ENCODE measurements at regions not wholly inside any gene's neighbourhood (a gene's known extent, or its start where the extent isn't known, plus 50 kb on each side); places are given as distances from the start of the nearest gene placed in this dataset.

GRCh38 chr3:150248116-150248887, 159.8 kb upstream of the TSC22D2 start:
- ChIA-PET POLR2A (no interaction called here), CTCF (interaction anchor here (1.3 kb wide), 1 partner anchor 20 kb away, joined by 4 read pairs; no protein-coding TSS in a partner anchor)
- no peak for DNase-seq (ENCODE audit: extremely low spot score)
- TF ChIP-seq CTCF (IDR thresholded peaks at IDR 0.05; ENCODE audit: control extremely low read depth, extremely low read depth, low read depth, missing control alignments) = no peak

- DNase-seq (ENCODE audit: extremely low spot score) = no peak
- ChIA-PET CTCF (interaction anchor here (2.0 kb wide), 1 partner anchor 10 kb away, joined by 5 read pairs; no protein-coding TSS in a partner anchor), POLR2A (no interaction called here)
- TF ChIP-seq CTCF (IDR thresholded peaks at IDR 0.05; ENCODE audit: control extremely low read depth, extremely low read depth, low read depth, missing control alignments) = no peak
Observed at GRCh38 chr3:150247441-150247840, 160.7 kb upstream of the TSC22D2 start.

GRCh38 chr3:150243466-150243865, 164.6 kb upstream of the TSC22D2 start:
- POLR2A ChIA-PET = no interaction called here
- no peak for DNase-seq (ENCODE audit: extremely low spot score)
- TF ChIP-seq CTCF (IDR thresholded peaks at IDR 0.05; ENCODE audit: control extremely low read depth, extremely low read depth, low read depth, missing control alignments) = no peak
- CTCF ChIA-PET = interaction anchor here (0.7 to 2.1 kb wide), 2 partner anchors 11 to 18 kb away, joined by 3 to 5 read pairs; no protein-coding TSS in a partner anchor

DNA sequence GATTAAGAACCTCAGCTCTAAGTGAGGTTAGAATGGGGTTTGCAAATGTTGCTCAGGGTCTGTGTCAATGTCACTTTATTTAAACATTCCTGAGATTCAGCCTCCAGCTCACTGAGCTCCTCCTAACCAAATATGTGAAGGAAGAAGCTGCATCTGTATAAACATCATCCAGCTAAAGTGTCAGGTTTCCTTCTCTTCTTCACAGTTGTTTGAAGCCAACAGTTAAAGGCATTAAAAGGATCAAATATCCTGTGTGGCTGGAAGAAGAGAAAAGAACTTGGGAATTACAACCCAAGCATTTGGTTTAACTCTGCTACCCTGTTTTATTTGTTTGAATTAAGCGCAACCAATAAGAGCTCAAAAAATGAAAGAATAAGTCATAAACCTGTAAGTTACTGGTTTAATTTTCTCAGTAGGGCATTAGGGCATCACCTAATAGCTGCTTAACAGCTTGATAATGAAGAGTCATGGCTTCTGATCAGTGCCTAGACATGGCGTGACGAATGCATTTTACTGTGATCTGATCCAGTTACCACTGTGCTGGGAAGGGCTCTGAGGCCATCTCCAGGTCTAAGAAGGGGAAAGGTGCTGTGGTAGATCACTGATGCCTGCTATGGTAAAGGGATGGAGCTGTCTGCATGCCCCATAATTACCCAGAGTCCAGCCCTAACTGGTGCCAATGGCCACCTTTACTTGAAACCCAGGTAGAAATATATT, 165.7 kb upstream of the TSC22D2 start:
- no peak for TF ChIP-seq CTCF (IDR thresholded peaks at IDR 0.05; ENCODE audit: control extremely low read depth, extremely low read depth, low read depth, missing control alignments)
- CTCF ChIA-PET = interaction anchor here (0.6 to 1.7 kb wide), 5 partner anchors 8 to 1927 kb away, joined by 3 to 7 read pairs (median 4); no protein-coding TSS in a partner anchor
- POLR2A ChIA-PET = no interaction called here
- no peak for DNase-seq (ENCODE audit: extremely low spot score)

GRCh38 chr3:150240891-150241290, 167.2 kb upstream of the TSC22D2 start:
- ChIA-PET CTCF (interaction anchor here (0.6 to 1.8 kb wide), 6 partner anchors 10 to 435 kb away, joined by 3 to 9 read pairs (median 4); no protein-coding TSS in a partner anchor), POLR2A (no interaction called here)
- TF ChIP-seq CTCF (IDR thresholded peaks at IDR 0.05; ENCODE audit: control extremely low read depth, extremely low read depth, low read depth, missing control alignments) = no peak
- no peak for DNase-seq (ENCODE audit: extremely low spot score)

DNA sequence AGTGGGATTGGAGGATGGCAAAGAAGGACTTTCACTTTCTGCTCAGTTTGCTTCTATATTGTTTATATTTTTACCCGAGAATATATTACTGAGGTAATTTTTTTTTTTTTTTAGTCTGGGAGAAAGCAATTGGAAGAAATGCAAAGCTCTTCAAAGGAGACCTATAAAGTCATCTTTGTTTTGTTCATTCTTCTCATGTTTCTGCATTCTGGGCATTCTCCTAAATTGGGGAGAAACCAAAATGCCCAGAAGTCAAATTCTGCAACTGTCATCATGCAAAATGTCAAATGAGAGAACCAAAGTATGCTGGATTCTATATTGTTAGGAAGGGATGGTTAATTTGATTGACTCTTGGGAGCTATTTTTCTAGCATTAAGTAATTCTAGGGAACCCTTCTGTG, 168.3 kb upstream of the TSC22D2 start:
- ChIA-PET POLR2A (no interaction called here), CTCF (interaction anchor here (1.1 to 1.8 kb wide), 7 partner anchors 9 to 235 kb away, joined by 3 to 9 read pairs (median 4); no protein-coding TSS in a partner anchor)
- no peak for DNase-seq (ENCODE audit: extremely low spot score)
- no peak for TF ChIP-seq CTCF (IDR thresholded peaks at IDR 0.05; ENCODE audit: control extremely low read depth, extremely low read depth, low read depth, missing control alignments)
